ENCODE measurements at regions not wholly inside any gene's neighbourhood (a gene's known extent, or its start where the extent isn't known, plus 50 kb on each side); places are given as distances from the start of the nearest gene placed in this dataset.

GRCh38 chr2:167843657-167844056 lies 403.7 kb downstream of the STK39 start:
- TF ChIP-seq CTCF (IDR thresholded peaks at IDR 0.05): no peak
- no peak for TF ChIP-seq EZH2 (IDR thresholded peaks at IDR 0.05; ENCODE audit: borderline replicate concordance, insufficient read depth, low read depth, low read length, poor library complexity, severe bottlenecking)
